Neural progenitor cell (in vitro differentiated cells): ENCODE measurements at regions not wholly inside any gene's neighbourhood (a gene's known extent, or its start where the extent isn't known, plus 50 kb on each side); places are given as distances from the start of the nearest gene placed in this dataset.

Experiments used
- CTCF ChIP-seq: fragments of 200-600 bp; sonication (generic); IDR thresholded peaks from 2 replicates; pipeline ENCODE4 v1.5.1; 2017; ENCODE audit warnings: antibody characterized with exemption, mild to moderate bottlenecking
- EZH2 ChIP-seq: fragments of 200-600 bp; sonication (generic); IDR thresholded peaks from 2 replicates; pipeline ENCODE4 v1.6.1; 2017; ENCODE audit warnings: antibody characterized with exemption, mild to moderate bottlenecking, moderate library complexity
- EZH2phosphoT487 ChIP-seq: fragments of 200-600 bp; sonication (generic); IDR thresholded peaks from 2 replicates; pipeline ENCODE4 v1.6.1; 2017; ENCODE audit warnings: antibody characterized with exemption

- no peak for TF ChIP-seq CTCF
- no peak for TF ChIP-seq EZH2phosphoT487
- no peak for TF ChIP-seq EZH2
Observed at GRCh38 chr6:145212813-145213212, 522.5 kb downstream of the EPM2A start.
